B cell (primary cell): ENCODE measurements at regions not wholly inside any gene's neighbourhood (a gene's known extent, or its start where the extent isn't known, plus 50 kb on each side); places are given as distances from the start of the nearest gene placed in this dataset.

Experiments
- ATAC-seq: fragments of 200-7000 bp; cut with Tn5 transposase; one replicate; pipeline ENCODE4 v1.10.0; 2021; ENCODE audit warnings: low read depth, mild to moderate bottlenecking, moderate number of reproducible peaks, moderate library complexity
- CTCF ChIA-PET: fragments of 350-600 bp; sonication (Branson Sonifier 250); formaldehyde crosslinking; loops from one replicate; lab custom pipeline; 2021; ENCODE audit warnings: antibody characterized with exemption, inconsistent platforms; lab: Charles Lee
- POLR2A ChIA-PET: fragments of 350-600 bp; sonication (Branson Sonifier 250); formaldehyde crosslinking; loops from one replicate; lab custom pipeline; 2021; ENCODE audit warnings: antibody characterized with exemption; lab: Charles Lee
- DNase-seq: peaks from one replicate; pipeline ENCODE4 v3.0.0; 2013
- H2AFZ ChIP-seq: 2 replicates; pipeline ENCODE4 v1.6.1; 2012; ENCODE audit warnings: mild to moderate bottlenecking, low read depth, low read length; ENCODE audit not compliant: insufficient read depth, poor library complexity, severe bottlenecking
- H3K27ac ChIP-seq, 2 donors: 1 replicate in 1 of 2; 2 replicates in 1 of 2; pipeline ENCODE4 v1.5.1; 2012 to 2013; ENCODE audit warnings: low read length in 2 of 2, mild to moderate bottlenecking in 2 of 2, moderate library complexity in 1 of 2
- H3K27me3 ChIP-seq, 4 experiments: fragments of 200-600 bp in 1 of 4; sonication (generic) in 1 of 4; replicated peaks in 1 of 4; 1 replicate in 2 of 4; 2 replicates in 2 of 4; pipeline versions ENCODE4 v1.6.1 to v1.7.0; 2013 to 2016; ENCODE audit warnings: low read length in 3 of 4, mild to moderate bottlenecking in 2 of 4, mixed read lengths in 1 of 4, moderate library complexity in 1 of 4; ENCODE audit not compliant: insufficient read depth in 4 of 4, control insufficient read depth in 3 of 4; ENCODE audit errors: control extremely low read depth in 1 of 4
- H3K36me3 ChIP-seq, 2 experiments: replicated peaks in 1 of 2; 1 replicate in 1 of 2; 2 replicates in 1 of 2; pipeline versions ENCODE4 v1.6.1 to v1.7.1; 2013; ENCODE audit warnings: low read length in 1 of 2; ENCODE audit not compliant: insufficient read depth in 2 of 2, control insufficient read depth in 1 of 2; ENCODE audit errors: control extremely low read depth in 1 of 2, extremely low read depth in 1 of 2
- H3K4me1 ChIP-seq, 2 donors: fragments of 200-600 bp in 1 of 2; sonication (generic) in 1 of 2; 1 replicate in 1 of 2; 2 replicates in 1 of 2; pipeline versions ENCODE4 v1.5.1 to v1.6.1; 2013 to 2017; ENCODE audit warnings: low read length in 2 of 2; ENCODE audit not compliant: control insufficient read depth in 2 of 2, insufficient read depth in 2 of 2
- H3K4me2 ChIP-seq: replicated peaks from 2 replicates; pipeline ENCODE3; 2012; ENCODE audit warnings: mild to moderate bottlenecking, low read depth, low read length; ENCODE audit not compliant: poor library complexity, severe bottlenecking
- H3K4me3 ChIP-seq, 5 experiments: fragments of 200-600 bp in 1 of 5; sonication (generic) in 1 of 5; 1 replicate in 3 of 5; 2 replicates in 2 of 5; pipeline versions ENCODE4 v1.5.1 to v1.7.0; 2011 to 2016; ENCODE audit warnings: low read length in 4 of 5, mild to moderate bottlenecking in 4 of 5, low read depth in 2 of 5, control low read depth in 1 of 5, moderate library complexity in 1 of 5; ENCODE audit not compliant: insufficient read depth in 1 of 5; ENCODE audit errors: control extremely low read depth in 1 of 5, extremely low read depth in 1 of 5
- H3K79me2 ChIP-seq: fragments of 200-600 bp; sonication (generic); one replicate; pipeline ENCODE4 v1.6.0; 2016; ENCODE audit warnings: low read length; ENCODE audit not compliant: control insufficient read depth, insufficient read depth
- H3K9ac ChIP-seq: fragments of 200-600 bp; sonication (generic); 2 replicates; pipeline ENCODE4 v1.6.1; 2017; ENCODE audit warnings: mild to moderate bottlenecking, low read length, moderate library complexity
- H3K9me3 ChIP-seq, 3 donors: one replicate each; pipeline versions ENCODE4 v1.6.1 to v1.7.1; 2013; ENCODE audit warnings: low read length in 2 of 3; ENCODE audit not compliant: control insufficient read depth in 2 of 3, insufficient read depth in 1 of 3; ENCODE audit errors: control extremely low read depth in 1 of 3
- H4K20me1 ChIP-seq: 2 replicates; pipeline ENCODE4 v1.6.0; 2012; ENCODE audit warnings: mild to moderate bottlenecking, low read length; ENCODE audit not compliant: insufficient read depth, control insufficient read depth, poor library complexity, severe bottlenecking
- H3K27ac Mint-ChIP-seq: one replicate; pipeline ENCODE4 v1.8.0; 2021; ENCODE audit warnings: mixed read lengths
- H3K27me3 Mint-ChIP-seq: one replicate; pipeline ENCODE4 v1.8.0; 2021; ENCODE audit warnings: mixed read lengths
- H3K4me1 Mint-ChIP-seq: one replicate; pipeline ENCODE4 v1.8.0; 2021; ENCODE audit warnings: mixed read lengths
- H3K4me3 Mint-ChIP-seq: one replicate; pipeline ENCODE4 v1.8.0; 2021; ENCODE audit warnings: mixed read lengths
- H3K9me3 Mint-ChIP-seq: one replicate; pipeline ENCODE4 v1.8.0; 2022; ENCODE audit warnings: mixed read lengths; ENCODE audit not compliant: insufficient read depth
- CTCF ChIP-seq: fragments of 200-600 bp; IDR thresholded peaks from one replicate; pipeline ENCODE4 v1.8.0; 2022; ENCODE audit warnings: antibody characterized with exemption, mild to moderate bottlenecking
- EZH2 ChIP-seq: IDR thresholded peaks from 2 replicates; pipeline ENCODE4 v1.6.1; 2012; ENCODE audit warnings: borderline replicate concordance, low read depth, mild to moderate bottlenecking, moderate library complexity, low read length; ENCODE audit not compliant: insufficient read depth, poor library complexity, severe bottlenecking
- WGBS: methylation state at CpG from one replicate; pipeline ENCODE4 v1.1.5; 2013; ENCODE audit warnings: missing lambda C conversion rate; ENCODE audit not compliant: insufficient coverage; 5-methylcytosine and 5-hydroxymethylcytosine counted together
- intact Hi-C: fragments of 100-400 bp; cut with micrococcal nuclease; formaldehyde crosslinking; loops from one replicate; pipeline ENCODE4 v1.10.0; 2022

GRCh38 chr14:33871394-33871793 is 79.5 kb downstream of the EGLN3 start:
- Histone ChIP-seq H3K9ac (no peak overlapping the region), H3K4me1 (no peaks in the 10 kb centered on the region), H4K20me1 (no peaks in the 10 kb centered on the region), H2AFZ (no peak overlapping the region), H3K4me2 (no peak overlapping the region), H3K4me3 (no peak overlapping the region), H3K27me3 (no peaks in the 10 kb centered on the region), H3K9me3 (peaks cover 0 to 13% (median 6%) of the 10 kb centered on the region in 3 donors), H3K79me2 (no peaks in the 10 kb centered on the region), H3K27ac (no peak overlapping the region), H3K36me3 (no peaks in the 10 kb centered on the region)
- intact Hi-C loops, result no loop called here
- CTCF ChIA-PET, result no interaction called here
- DNase-seq (no peak), ATAC-seq (no peak)
- Mint-ChIP-seq H3K4me1 (no peaks in the 10 kb centered on the region), H3K9me3 (peaks cover 9% of the 10 kb centered on the region), H3K27ac (no peak overlapping the region), H3K4me3 (no peak overlapping the region), H3K27me3 (no peaks in the 10 kb centered on the region)
- no peak for TF ChIP-seq EZH2
- TF ChIP-seq CTCF, result no peak
- POLR2A ChIA-PET, result no interaction called here
- WGBS, result no CpG with 5 or more reads among the region's 3 CpGs

- H3K4me3 ChIP-seq, result no peak overlapping the region
- no peak overlapping the region for H3K27ac ChIP-seq
- H3K36me3 ChIP-seq, result no peaks in the 10 kb centered on the region
- H3K9me3 Mint-ChIP-seq, result no peaks in the 10 kb centered on the region
- H3K4me1 ChIP-seq, result no peaks in the 10 kb centered on the region
- H3K27ac Mint-ChIP-seq, result no peak overlapping the region
- no peaks in the 10 kb centered on the region for H4K20me1 ChIP-seq
- no peaks in the 10 kb centered on the region for H3K27me3 ChIP-seq
- H3K4me3 Mint-ChIP-seq, result no peak overlapping the region
- 100% methylated on average over 1 of the region's 1 CpG for WGBS
- H3K9me3 ChIP-seq, result peaks cover 0 to 6% (median 0%) of the 10 kb centered on the region in 3 donors
- no peak overlapping the region for H3K9ac ChIP-seq
- CTCF ChIA-PET, result no interaction called here
- POLR2A ChIA-PET, result no interaction called here
- no peak for TF ChIP-seq EZH2
- no peak for TF ChIP-seq CTCF
- H3K27me3 Mint-ChIP-seq, result no peaks in the 10 kb centered on the region
- intact Hi-C loops, result no loop called here
- H3K79me2 ChIP-seq, result no peaks in the 10 kb centered on the region
- no peak overlapping the region for H2AFZ ChIP-seq
- H3K4me2 ChIP-seq, result no peak overlapping the region
- no peaks in the 10 kb centered on the region for H3K4me1 Mint-ChIP-seq
- no peak for DNase-seq
- no peak for ATAC-seq
Measured at GRCh38 chr14:33866425-33867088, 84.3 kb downstream of the EGLN3 start.
